Astrocyte (in vitro differentiated cells and primary cell): ENCODE measurements at regions not wholly inside any gene's neighbourhood (a gene's known extent, or its start where the extent isn't known, plus 50 kb on each side); places are given as distances from the start of the nearest gene placed in this dataset.

ENCODE experiments used
- CTCF ChIP-seq: IDR thresholded peaks from 2 replicates; pipeline ENCODE4 v1.5.1; 2011; ENCODE audit warnings: low read depth, mild to moderate bottlenecking, inconsistent platforms, low read length, moderate library complexity; ENCODE audit not compliant: insufficient read depth
- EZH2 ChIP-seq: IDR thresholded peaks from 2 replicates; pipeline ENCODE4 v1.6.1; 2012; ENCODE audit warnings: mild to moderate bottlenecking, low read length, inconsistent platforms; ENCODE audit not compliant: insufficient read depth

- TF ChIP-seq CTCF, result no peak
- no peak for TF ChIP-seq EZH2
Observed at GRCh38 chr11:111167666-111168065, 77.9 kb upstream of the POU2AF2 start.
